HFFc6 (cell line): ENCODE measurements at regions not wholly inside any gene's neighbourhood (a gene's known extent, or its start where the extent isn't known, plus 50 kb on each side); places are given as distances from the start of the nearest gene placed in this dataset.
"Not testable (repeated sequence)": the region's sequence is repeated elsewhere in the genome, so short reads cannot be mapped to it uniquely, and the experiment has no call there.

Experiments used
- DNase-seq: peaks from one replicate; pipeline ENCODE4 v3.0.0-alpha.2; 2018
- H3K27ac Mint-ChIP-seq: 2 replicates; pipeline ENCODE4 v1.8.0; 2020; ENCODE audit warnings: mild to moderate bottlenecking, mixed read lengths
- H3K27me3 Mint-ChIP-seq: 2 replicates; pipeline ENCODE4 v1.8.0; 2021; ENCODE audit warnings: mild to moderate bottlenecking, moderate library complexity, mixed read lengths; ENCODE audit not compliant: insufficient read depth
- H3K36me3 Mint-ChIP-seq: 2 replicates; pipeline ENCODE4 v1.8.0; 2021; ENCODE audit warnings: low read depth, mixed read lengths
- H3K4me1 Mint-ChIP-seq: 2 replicates; pipeline ENCODE4 v1.8.0; 2020; ENCODE audit warnings: low read depth, mixed read lengths
- H3K4me3 Mint-ChIP-seq: 2 replicates; pipeline ENCODE4 v1.8.0; 2020; ENCODE audit warnings: mild to moderate bottlenecking, moderate library complexity, mixed read lengths
- H3K9me3 Mint-ChIP-seq: 2 replicates; pipeline ENCODE4 v1.8.0; 2020; ENCODE audit warnings: mild to moderate bottlenecking, mixed read lengths
- TF ChIP-seq, protein P1 (sequence below): fragments of 200-600 bp; sonication (generic); IDR thresholded peaks from 2 replicates; pipeline ENCODE4 v1.5.0; 2021; ENCODE audit warnings: antibody characterized with exemption, mild to moderate bottlenecking

DNA sequence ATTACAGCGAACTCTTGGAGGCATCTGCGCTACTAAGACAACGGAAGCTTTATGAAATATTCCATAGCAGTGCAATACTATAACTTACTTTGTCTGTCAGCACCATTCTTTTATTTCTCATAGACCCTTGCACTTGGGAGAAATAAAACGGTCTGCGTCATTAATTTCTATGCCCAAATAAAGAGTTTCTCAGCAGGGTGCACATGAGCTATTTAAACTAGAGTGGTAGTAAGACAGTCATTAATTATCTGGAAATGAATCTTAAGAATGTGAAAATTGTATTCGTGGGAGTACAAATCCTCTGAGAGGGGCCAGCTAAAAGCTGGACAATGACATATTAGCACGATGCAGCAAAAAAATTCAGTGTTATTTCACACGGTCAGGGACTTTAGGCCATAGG, 903.4 kb upstream of the FOXG1 start:
- TF ChIP-seq, protein P1, sequence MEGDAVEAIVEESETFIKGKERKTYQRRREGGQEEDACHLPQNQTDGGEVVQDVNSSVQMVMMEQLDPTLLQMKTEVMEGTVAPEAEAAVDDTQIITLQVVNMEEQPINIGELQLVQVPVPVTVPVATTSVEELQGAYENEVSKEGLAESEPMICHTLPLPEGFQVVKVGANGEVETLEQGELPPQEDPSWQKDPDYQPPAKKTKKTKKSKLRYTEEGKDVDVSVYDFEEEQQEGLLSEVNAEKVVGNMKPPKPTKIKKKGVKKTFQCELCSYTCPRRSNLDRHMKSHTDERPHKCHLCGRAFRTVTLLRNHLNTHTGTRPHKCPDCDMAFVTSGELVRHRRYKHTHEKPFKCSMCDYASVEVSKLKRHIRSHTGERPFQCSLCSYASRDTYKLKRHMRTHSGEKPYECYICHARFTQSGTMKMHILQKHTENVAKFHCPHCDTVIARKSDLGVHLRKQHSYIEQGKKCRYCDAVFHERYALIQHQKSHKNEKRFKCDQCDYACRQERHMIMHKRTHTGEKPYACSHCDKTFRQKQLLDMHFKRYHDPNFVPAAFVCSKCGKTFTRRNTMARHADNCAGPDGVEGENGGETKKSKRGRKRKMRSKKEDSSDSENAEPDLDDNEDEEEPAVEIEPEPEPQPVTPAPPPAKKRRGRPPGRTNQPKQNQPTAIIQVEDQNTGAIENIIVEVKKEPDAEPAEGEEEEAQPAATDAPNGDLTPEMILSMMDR, result no peak
- peaks cover 25% of the 10 kb centered on the region for H3K9me3 Mint-ChIP-seq
- H3K27me3 Mint-ChIP-seq, result no peaks in the 10 kb centered on the region
- no peak overlapping the region for H3K27ac Mint-ChIP-seq
- no peaks in the 10 kb centered on the region for H3K36me3 Mint-ChIP-seq
- no peaks in the 10 kb centered on the region for H3K4me1 Mint-ChIP-seq
- DNase-seq, result no peak
- no peak overlapping the region for H3K4me3 Mint-ChIP-seq

DNA sequence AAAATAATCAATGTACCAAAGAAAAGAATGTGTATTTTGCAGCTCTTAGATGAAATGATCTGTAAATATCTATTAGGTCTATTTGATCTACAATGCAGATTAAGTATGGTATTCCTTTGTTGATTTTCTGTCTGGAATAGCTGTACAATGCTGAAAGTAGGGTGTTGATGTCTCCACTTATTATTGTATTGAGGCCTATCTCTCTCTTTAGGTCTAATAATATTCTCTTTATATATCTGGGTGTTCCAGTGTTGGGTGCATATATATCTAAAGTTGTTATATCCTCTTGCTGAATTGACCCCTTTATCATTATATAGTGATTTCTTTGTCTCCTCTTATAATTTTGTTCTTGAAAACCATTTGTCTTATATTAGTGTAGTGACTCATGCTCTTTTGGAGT, 885.5 kb upstream of the FOXG1 start:
- no peaks in the 10 kb centered on the region for H3K4me1 Mint-ChIP-seq
- peaks cover 5% of the 10 kb centered on the region for H3K36me3 Mint-ChIP-seq
- H3K4me3 Mint-ChIP-seq, result no peak overlapping the region
- no peak overlapping the region for H3K27ac Mint-ChIP-seq
- H3K27me3 Mint-ChIP-seq, result no peaks in the 10 kb centered on the region
- no peak for DNase-seq
- H3K9me3 Mint-ChIP-seq, result peaks cover 72% of the 10 kb centered on the region
- TF ChIP-seq, protein P1, result no peak

GRCh38 chr14:27881646-27882045, 884.9 kb upstream of the FOXG1 start:
- Mint-ChIP-seq H3K27ac (no peak overlapping the region), H3K36me3 (peaks cover 5% of the 10 kb centered on the region), H3K27me3 (no peaks in the 10 kb centered on the region), H3K4me1 (no peaks in the 10 kb centered on the region), H3K4me3 (no peak overlapping the region), H3K9me3 (peaks cover 72% of the 10 kb centered on the region)
- DNase-seq, result no peak
- TF ChIP-seq, protein P1, result no peak

DNA sequence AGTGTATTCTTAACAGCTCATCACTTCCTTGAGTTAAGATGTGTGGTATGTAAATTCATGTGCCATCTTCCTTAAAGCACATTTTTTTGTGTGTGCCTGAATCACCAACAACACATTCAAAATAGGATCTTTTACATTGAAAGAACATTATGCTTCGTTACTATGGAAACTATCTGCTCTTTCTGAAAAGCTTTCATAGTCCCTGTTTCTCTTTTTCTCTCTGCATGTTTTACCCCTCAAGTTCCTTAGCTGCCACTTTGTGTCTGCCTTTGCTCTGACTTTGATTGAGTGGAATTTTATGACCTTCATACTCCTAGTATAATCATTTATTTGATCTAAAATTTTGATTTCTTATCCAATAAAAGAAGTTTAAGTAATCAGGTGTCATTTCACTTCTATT, 880.3 kb upstream of the FOXG1 start:
- TF ChIP-seq, protein P1, result no peak
- H3K36me3 Mint-ChIP-seq, result no peaks in the 10 kb centered on the region; the same call in 1 of the 2 replicates
- H3K9me3 Mint-ChIP-seq, result peaks cover 55% of the 10 kb centered on the region
- no peak for DNase-seq
- H3K4me1 Mint-ChIP-seq, result no peaks in the 10 kb centered on the region
- no peaks in the 10 kb centered on the region for H3K27me3 Mint-ChIP-seq
- H3K4me3 Mint-ChIP-seq, result no peak overlapping the region
- no peak overlapping the region for H3K27ac Mint-ChIP-seq

GRCh38 chr14:27890259-27890658, 876.3 kb upstream of the FOXG1 start:
- no peak for DNase-seq
- TF ChIP-seq, protein P1, result no peak
- Mint-ChIP-seq H3K4me3 (no peak overlapping the region), H3K4me1 (no peaks in the 10 kb centered on the region), H3K27me3 (no peaks in the 10 kb centered on the region), H3K36me3 (no peaks in the 10 kb centered on the region), H3K9me3 (peaks cover 49% of the 10 kb centered on the region), H3K27ac (no peak overlapping the region)

GRCh38 chr14:27908484-27908883, 858.1 kb upstream of the FOXG1 start:
- H3K27ac Mint-ChIP-seq, H3K36me3 Mint-ChIP-seq, H3K27me3 Mint-ChIP-seq, DNase-seq, H3K4me1 Mint-ChIP-seq, H3K4me3 Mint-ChIP-seq: not testable (repeated sequence)
- H3K9me3 Mint-ChIP-seq, result peaks cover 39% of the 10 kb centered on the region
